Activated B cell treated with CpG ODN at 0.5 μM for 24 hours (primary cell): ENCODE measurements at regions not wholly inside any gene's neighbourhood (a gene's known extent, or its start where the extent isn't known, plus 50 kb on each side); places are given as distances from the start of the nearest gene placed in this dataset.
"Not testable (repeated sequence)": the region's sequence is repeated elsewhere in the genome, so short reads cannot be mapped to it uniquely, and the experiment has no call there.

Experiments
- ATAC-seq: fragments of 200-7000 bp; cut with Tn5 transposase; one replicate; pipeline ENCODE4 v1.10.0; 2021; ENCODE audit warnings: low read depth, mild to moderate bottlenecking, moderate library complexity
- CTCF ChIA-PET: fragments of 350-600 bp; sonication (Branson Sonifier 250); formaldehyde crosslinking; loops from one replicate; lab custom pipeline; 2021; ENCODE audit warnings: antibody characterized with exemption; lab: Charles Lee
- POLR2A ChIA-PET: fragments of 350-600 bp; sonication (Branson Sonifier 250); formaldehyde crosslinking; loops from one replicate; lab custom pipeline; 2021; ENCODE audit warnings: antibody characterized with exemption; lab: Charles Lee
- DNase-seq: peaks from one replicate; pipeline ENCODE4 v3.0.0; 2022
- H3K27ac Mint-ChIP-seq: one replicate; pipeline ENCODE4 v1.8.0; 2020; ENCODE audit warnings: mixed read lengths
- H3K27me3 Mint-ChIP-seq: one replicate; pipeline ENCODE4 v1.8.0; 2021; ENCODE audit warnings: mixed read lengths
- H3K36me3 Mint-ChIP-seq: one replicate; pipeline ENCODE4 v1.8.0; 2021; ENCODE audit warnings: low read depth, mixed read lengths
- H3K4me1 Mint-ChIP-seq: one replicate; pipeline ENCODE4 v1.8.0; 2021; ENCODE audit warnings: mixed read lengths
- H3K4me3 Mint-ChIP-seq: one replicate; pipeline ENCODE4 v1.8.0; 2020; ENCODE audit warnings: mild to moderate bottlenecking, mixed read lengths
- H3K9me3 Mint-ChIP-seq: one replicate; pipeline ENCODE4 v1.8.0; 2020; ENCODE audit warnings: mixed read lengths
- intact Hi-C: fragments of 100-400 bp; cut with micrococcal nuclease; formaldehyde crosslinking; loops from one replicate; pipeline ENCODE4 v1.15.1; 2024
- TF ChIP-seq, protein P1 (sequence below): fragments of 200-600 bp; IDR thresholded peaks from one replicate; pipeline ENCODE4 v1.8.0; 2022; ENCODE audit warnings: antibody characterized with exemption, mild to moderate bottlenecking

DNA sequence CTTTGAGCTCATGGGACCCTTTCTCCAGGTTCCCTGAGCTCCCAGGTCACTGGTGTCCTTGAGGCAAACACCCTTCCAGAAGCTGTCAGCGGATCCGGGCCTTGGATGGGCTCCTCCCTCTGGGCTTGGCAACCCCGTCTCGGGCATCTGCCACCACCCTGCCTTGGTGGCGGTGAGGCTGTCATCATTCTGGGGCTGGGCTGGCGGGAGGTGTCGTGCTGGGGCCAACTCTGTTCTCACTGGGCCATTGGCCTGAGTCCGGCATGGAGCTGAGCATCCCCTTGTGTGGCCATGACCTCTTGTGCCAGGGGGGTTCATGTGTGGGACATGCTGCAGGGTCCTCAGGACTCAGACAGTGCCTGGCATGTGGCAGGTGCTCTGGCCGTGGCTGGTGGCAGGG is 197.6 kb downstream of the LAT start:
- POLR2A ChIA-PET = no interaction called here
- CTCF ChIA-PET = no interaction called here
- intact Hi-C loops = no loop called here
- no peak for ATAC-seq
- no peak for DNase-seq
- Mint-ChIP-seq H3K4me3 (no peak overlapping the region), H3K27ac (no peak overlapping the region), H3K9me3 (no peaks in the 10 kb centered on the region), H3K27me3 (no peaks in the 10 kb centered on the region), H3K36me3 (no peaks in the 10 kb centered on the region), H3K4me1 (peaks cover 2% of the 10 kb centered on the region)
- TF ChIP-seq, protein P1, sequence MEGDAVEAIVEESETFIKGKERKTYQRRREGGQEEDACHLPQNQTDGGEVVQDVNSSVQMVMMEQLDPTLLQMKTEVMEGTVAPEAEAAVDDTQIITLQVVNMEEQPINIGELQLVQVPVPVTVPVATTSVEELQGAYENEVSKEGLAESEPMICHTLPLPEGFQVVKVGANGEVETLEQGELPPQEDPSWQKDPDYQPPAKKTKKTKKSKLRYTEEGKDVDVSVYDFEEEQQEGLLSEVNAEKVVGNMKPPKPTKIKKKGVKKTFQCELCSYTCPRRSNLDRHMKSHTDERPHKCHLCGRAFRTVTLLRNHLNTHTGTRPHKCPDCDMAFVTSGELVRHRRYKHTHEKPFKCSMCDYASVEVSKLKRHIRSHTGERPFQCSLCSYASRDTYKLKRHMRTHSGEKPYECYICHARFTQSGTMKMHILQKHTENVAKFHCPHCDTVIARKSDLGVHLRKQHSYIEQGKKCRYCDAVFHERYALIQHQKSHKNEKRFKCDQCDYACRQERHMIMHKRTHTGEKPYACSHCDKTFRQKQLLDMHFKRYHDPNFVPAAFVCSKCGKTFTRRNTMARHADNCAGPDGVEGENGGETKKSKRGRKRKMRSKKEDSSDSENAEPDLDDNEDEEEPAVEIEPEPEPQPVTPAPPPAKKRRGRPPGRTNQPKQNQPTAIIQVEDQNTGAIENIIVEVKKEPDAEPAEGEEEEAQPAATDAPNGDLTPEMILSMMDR = no peak

DNA sequence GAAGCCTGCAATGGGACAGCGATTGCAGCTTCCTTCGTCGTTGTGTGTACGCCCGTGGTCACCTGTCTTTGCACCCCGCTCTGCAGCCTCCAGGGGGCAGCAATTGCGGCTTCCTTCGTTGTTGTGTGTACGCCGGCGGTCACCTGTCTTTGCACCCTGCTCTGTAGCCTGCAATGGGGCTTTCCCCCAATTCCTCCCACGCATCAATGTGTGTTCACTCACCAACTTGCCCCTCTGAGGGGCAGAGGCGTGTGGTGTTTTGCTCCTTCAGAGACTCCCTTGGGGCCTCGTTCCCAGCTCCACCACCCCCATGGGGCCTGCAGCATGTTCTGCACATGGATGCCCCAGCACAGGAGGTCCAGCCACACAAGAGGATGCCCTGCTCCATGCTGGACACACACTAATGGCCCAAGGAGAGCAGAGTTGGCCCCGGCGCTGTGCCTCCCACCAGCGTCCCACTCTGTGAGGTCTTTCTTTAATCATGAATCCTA is 197.1 kb downstream of the LAT start:
- DNase-seq, ATAC-seq, intact Hi-C loops, H3K4me1 Mint-ChIP-seq, H3K27me3 Mint-ChIP-seq, POLR2A ChIA-PET, H3K4me3 Mint-ChIP-seq, H3K36me3 Mint-ChIP-seq, CTCF ChIA-PET, H3K27ac Mint-ChIP-seq, H3K9me3 Mint-ChIP-seq: not testable (repeated sequence)

DNA sequence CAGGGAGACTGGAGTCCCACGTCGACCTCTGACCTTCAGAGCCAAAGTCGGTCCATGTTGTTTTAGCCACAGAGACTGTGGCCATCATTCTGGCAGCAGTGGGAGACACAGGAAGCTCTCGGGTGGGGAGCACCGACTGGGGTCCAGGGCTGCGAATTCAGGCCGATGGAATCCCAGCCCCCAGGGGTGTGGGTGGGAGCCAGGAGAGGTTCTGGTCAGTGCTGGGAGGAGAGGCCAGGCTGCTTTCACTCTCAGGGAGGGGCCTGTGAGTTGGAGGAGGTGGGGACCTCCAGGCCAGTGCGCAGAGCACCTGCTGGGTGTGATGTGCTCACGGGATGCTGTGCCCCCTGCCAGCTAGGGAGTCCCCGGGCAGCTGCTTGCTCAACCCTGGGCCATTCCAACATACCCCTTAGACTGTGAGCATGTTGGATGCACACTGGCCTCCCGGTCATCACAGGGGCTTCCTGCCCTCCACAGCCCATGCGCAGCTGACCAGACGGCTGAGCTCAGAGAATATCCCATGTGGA is 196.5 kb downstream of the LAT start:
- H3K4me1 Mint-ChIP-seq, H3K27me3 Mint-ChIP-seq, intact Hi-C loops, POLR2A ChIA-PET, H3K36me3 Mint-ChIP-seq, DNase-seq, CTCF ChIA-PET, H3K9me3 Mint-ChIP-seq, H3K27ac Mint-ChIP-seq, ATAC-seq, H3K4me3 Mint-ChIP-seq: not testable (repeated sequence)

DNA sequence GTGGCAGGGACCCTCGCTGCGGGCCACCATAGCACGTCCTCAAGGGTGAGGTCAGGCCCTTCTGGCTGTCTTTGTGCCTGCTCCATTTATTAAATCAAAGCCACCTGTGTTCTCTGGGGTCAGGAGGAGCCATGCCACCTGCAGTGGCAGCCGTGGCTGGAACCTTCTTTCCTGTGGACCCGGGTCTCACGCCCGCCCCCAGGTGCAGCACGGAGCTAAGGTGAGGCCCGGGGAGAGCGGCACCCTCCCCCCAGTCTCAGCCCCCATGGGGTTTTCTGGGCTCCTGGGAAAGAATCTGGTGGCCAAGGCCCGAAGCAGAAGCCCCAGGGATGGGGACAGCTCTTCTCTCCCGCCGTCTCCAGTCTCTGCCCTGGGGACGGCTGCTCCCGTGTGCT is 195.4 kb downstream of the LAT start:
- POLR2A ChIA-PET, H3K4me3 Mint-ChIP-seq, ATAC-seq, H3K36me3 Mint-ChIP-seq, H3K27ac Mint-ChIP-seq, H3K27me3 Mint-ChIP-seq, DNase-seq, H3K9me3 Mint-ChIP-seq, CTCF ChIA-PET, H3K4me1 Mint-ChIP-seq, intact Hi-C loops: not testable (repeated sequence)

DNA sequence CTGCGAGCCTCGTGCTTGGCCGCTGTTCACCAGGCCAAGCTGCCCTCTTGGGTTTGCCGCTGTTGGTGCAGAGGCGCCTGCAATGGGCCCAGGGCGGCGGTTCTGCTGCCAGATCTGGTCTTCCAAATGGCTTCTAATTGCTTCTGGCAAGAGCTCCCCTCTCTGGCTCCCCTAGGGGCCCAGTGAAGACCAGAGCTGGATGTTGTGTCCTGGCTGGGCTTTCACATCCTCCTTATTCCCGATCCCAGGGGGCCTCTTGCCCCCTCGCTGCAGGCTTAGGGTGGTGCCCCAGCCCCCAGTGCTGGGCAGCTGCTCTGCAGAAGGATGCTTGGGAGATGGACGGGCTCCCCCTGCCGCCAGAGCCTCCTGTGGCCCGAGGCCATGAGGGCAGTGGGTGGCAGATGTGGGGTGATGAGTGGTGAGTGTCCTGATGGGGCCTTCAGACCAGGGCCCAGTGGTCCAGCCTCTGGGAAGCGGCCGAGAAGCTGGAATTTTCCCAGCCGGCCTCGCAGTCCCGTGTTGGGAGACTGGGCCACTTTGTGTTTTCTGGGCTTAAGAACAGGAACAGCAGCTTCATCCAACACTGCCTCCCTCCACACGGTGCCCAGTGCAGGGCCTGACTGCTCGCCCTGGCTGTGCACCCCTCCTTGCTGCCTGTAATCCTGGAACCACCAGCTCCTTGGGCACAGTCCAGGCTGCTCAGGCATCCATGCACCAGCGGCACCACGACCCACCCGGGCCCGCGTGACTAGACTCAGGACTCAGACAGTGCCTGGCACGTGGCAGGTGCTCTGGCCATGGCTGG is 194.8 kb downstream of the LAT start:
- H3K9me3 Mint-ChIP-seq, CTCF ChIA-PET, H3K27ac Mint-ChIP-seq, DNase-seq, H3K36me3 Mint-ChIP-seq, H3K4me3 Mint-ChIP-seq, POLR2A ChIA-PET, ATAC-seq, H3K4me1 Mint-ChIP-seq, intact Hi-C loops, H3K27me3 Mint-ChIP-seq: not testable (repeated sequence)

DNA sequence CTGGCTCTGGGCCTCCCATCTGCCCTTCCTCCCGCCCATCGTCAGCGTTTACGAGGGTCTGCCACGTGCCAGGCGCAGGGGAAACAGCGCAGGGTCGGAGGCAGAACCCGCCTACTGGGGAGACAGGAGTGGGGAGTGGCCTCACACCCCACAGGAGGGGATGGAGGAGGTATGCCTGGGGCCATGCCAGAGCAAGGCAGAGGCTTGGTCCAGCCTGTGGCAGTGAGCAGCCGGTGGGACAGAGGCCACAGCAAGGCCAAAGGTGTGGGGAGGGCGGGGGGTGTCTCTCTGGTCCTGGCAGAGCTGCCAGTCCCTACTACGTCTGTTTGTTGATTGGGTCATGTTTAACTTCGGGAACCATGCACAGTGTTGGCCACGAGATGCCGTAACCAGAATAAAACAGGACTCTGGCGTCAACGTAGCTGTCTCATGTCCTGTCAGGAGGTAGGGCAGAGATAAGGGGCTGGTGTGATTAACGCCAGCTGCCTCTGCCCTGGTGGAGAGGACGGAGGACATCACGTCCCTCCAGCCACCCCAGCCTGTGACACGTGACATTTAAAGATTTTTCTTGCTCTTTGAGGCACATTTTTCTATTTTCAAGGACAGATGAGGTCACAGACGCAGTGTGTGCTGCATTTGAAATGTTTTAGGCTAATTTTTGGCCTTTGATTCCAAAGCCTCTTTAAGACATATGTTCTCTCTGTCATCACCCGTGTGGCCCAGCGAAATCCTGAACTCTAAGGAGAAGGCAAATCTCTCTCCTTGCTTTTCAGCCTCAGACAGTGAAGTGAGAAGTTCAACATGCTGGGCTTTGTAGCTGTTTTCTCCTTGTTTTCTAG is 193.3 kb downstream of the LAT start:
- H3K27ac Mint-ChIP-seq, H3K27me3 Mint-ChIP-seq, H3K4me3 Mint-ChIP-seq, ATAC-seq, POLR2A ChIA-PET, CTCF ChIA-PET, DNase-seq, H3K9me3 Mint-ChIP-seq, H3K4me1 Mint-ChIP-seq, intact Hi-C loops, H3K36me3 Mint-ChIP-seq: not testable (repeated sequence)

DNA sequence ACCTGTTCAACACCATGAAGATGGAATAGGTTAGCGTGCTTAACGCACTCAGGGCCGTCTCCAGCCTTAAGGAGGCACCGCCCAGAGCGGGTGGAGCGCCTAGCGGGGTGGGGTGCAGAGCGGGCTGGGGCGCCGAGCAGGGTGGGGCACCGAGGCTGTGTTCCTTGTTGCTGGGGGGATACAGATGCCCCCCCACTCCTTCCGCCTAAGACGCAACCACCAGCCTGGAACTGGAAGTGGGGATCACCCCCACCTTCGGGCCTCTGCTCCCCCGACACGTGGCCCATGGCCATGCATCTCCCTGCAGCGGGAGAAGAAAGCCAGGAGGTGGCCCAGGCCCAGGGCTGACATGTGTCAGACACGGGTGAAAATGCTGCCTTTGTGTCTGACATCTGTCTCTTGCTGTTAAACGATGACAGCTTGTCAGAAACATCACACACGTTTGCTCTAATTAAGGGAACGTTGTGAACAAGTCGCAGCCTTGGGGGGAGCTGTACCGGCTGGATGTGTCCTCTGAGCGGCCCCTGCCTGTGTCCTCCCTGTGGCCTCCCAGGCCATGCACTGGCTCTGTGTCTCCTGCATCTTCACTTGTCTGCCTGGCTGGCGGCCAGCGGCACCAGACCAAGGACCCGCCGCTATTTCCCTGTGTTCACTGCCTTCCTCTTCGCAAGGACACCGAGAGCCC is 192.5 kb downstream of the LAT start:
- H3K4me1 Mint-ChIP-seq, H3K27ac Mint-ChIP-seq, CTCF ChIA-PET, POLR2A ChIA-PET, H3K27me3 Mint-ChIP-seq, H3K4me3 Mint-ChIP-seq, H3K9me3 Mint-ChIP-seq, intact Hi-C loops, DNase-seq, H3K36me3 Mint-ChIP-seq, ATAC-seq: not testable (repeated sequence)

DNA sequence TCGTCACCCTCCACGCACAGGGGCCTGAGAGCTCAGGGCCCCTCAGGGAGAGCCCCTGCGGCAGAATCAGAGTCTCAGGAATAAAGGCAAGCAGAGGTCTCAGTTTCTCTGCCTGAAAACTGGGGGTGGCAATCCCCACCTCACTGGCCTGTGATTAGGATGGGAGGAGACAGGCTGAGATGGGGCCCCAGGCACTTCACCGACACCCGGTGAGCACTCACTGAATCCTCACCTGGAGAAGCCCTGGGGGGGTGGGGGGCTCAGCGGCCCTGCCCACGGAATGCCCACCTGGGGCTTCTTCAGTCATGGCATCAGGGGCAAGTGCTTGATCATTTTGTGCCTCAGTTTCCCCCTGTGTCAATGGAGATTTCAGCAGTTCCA is 192.0 kb downstream of the LAT start:
- H3K27ac Mint-ChIP-seq, ATAC-seq, CTCF ChIA-PET, H3K9me3 Mint-ChIP-seq, POLR2A ChIA-PET, intact Hi-C loops, H3K4me1 Mint-ChIP-seq, H3K4me3 Mint-ChIP-seq, H3K36me3 Mint-ChIP-seq, H3K27me3 Mint-ChIP-seq, DNase-seq: not testable (repeated sequence)

DNA sequence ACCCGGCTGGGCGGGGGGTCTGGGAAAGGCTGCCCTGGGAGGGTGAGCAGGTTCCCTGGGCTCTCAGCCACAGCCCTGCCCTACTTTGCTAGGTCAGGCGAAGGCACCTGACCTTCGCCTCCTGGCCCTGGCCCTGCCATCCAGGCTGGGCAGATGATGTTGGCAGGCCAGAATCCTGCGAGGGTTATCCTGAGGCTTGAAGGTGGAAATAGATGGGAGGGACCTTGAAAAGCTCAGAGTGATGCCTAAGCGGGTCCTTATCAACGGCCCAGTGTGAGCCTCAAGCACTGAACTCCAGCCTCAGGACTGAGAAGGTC is 191.3 kb downstream of the LAT start:
- DNase-seq, H3K27me3 Mint-ChIP-seq, H3K4me3 Mint-ChIP-seq, H3K36me3 Mint-ChIP-seq, H3K27ac Mint-ChIP-seq, POLR2A ChIA-PET, intact Hi-C loops, H3K9me3 Mint-ChIP-seq, ATAC-seq, CTCF ChIA-PET, H3K4me1 Mint-ChIP-seq: not testable (repeated sequence)

DNA sequence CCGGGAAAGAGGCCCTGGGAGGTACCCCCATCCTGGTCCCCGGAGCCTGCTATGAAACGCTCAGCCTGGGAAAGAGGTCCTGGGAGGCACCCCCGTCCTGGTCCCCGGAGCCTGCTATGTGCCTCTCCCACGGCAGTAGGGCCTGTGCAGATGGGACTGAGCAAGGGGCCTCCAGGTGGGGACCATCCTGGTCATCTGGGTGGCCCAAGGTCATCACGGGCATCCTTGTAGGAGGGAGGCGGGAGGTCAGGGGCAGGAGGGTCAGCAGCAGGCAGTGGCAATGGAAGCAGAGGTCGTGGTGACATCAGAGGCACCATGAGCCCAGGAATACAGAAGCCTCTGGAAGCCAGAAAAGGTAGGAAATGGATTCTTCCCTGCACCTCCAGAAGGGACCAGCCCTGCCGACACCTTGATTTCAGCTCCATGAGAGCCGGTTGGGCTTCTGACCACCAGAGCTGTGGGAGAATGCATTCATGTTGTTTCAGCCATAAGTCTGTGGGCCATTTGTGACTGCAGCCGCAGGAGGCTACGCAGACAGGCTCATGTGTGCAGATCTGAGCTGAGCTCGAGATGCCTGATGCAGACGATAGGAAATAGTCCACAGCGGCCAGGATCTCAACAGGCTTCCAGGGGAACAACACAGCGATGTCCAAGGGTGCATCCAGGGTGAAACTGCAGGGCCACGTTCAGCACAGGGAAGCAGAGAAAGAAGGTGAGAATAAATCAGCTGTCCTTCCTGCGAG is 190.7 kb downstream of the LAT start:
- H3K27ac Mint-ChIP-seq, intact Hi-C loops, ATAC-seq, H3K36me3 Mint-ChIP-seq, H3K4me3 Mint-ChIP-seq, H3K27me3 Mint-ChIP-seq, H3K4me1 Mint-ChIP-seq, CTCF ChIA-PET, DNase-seq, H3K9me3 Mint-ChIP-seq, POLR2A ChIA-PET: not testable (repeated sequence)
